Frontal cortex (tissue), 3 donors: ENCODE measurements at regions not wholly inside any gene's neighbourhood (a gene's known extent, or its start where the extent isn't known, plus 50 kb on each side); places are given as distances from the start of the nearest gene placed in this dataset.
A peak's percentile ranks its signal among the peaks of the same experiment; 100 is the strongest.
"Not testable (repeated sequence)": the region's sequence is repeated elsewhere in the genome, so short reads cannot be mapped to it uniquely, and the experiment has no call there.

Experiments used
- DNase-seq, 2 donors: peaks; one replicate each; pipeline ENCODE4 v3.0.0; 2012; ENCODE audit warnings: low spot score in 2 of 2
- FAIRE-seq: peaks from 2 replicates; lab custom pipeline; 2012; peaks lifted over from hg19 to GRCh38; lab: Jason Lieb, UNC
- donor health status: control.
- donor health status: control.
- donor health status: control.

- no peak for DNase-seq
- no peak for FAIRE-seq
These were observed 80.0 kb upstream of the FGF13 start for GRCh38 chrX:138791551-138791950.

DNA sequence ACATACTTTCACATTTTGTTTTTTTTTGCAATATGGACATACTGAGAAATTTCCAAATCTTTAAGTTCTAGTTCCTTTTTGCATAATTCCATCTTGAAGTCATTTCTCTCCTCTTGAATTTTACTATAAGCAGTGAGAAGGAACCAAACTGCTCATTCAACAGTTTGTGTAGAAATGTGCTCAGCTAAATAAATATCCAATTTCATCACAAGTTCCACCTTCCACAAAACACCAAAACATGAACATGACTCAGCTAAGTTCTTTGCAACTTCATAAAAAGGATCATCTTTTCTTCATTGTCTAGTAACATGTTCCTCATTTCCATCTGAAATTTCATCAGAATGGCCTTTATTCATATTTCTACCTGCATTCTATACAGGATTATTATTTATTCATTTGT lies 77.3 kb upstream of the FGF13 start:
- no peak for FAIRE-seq
- DNase-seq, result no peak

- DNase-seq, FAIRE-seq: not testable (repeated sequence)
These were observed 67.0 kb upstream of the FGF13 start for GRCh38 chrX:138778576-138778909.

GRCh38 chrX:138777908-138778575 lies 66.5 kb upstream of the FGF13 start:
- DNase-seq, FAIRE-seq: not testable (repeated sequence)

DNA sequence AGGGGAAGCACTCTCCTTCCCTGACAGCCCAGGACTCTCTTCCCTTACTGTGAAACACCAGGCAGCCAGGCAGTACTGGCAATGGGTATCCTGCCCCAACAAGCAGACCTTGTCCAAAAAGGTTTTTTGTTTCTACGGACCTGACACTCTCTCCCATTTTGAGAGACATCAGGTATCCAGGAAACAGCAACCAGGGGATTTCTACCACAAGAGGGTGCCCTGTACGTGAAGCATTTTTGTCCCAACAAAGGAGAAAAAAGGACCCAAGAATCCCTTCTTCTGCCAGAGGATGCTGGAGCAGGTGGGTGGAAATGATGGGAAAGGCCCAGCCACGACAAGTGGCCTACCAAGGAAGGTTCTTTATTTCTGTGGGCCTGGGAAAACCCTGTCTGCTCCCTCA lies 65.7 kb upstream of the FGF13 start:
- no peak for FAIRE-seq
- DNase-seq, result no peak

DNA sequence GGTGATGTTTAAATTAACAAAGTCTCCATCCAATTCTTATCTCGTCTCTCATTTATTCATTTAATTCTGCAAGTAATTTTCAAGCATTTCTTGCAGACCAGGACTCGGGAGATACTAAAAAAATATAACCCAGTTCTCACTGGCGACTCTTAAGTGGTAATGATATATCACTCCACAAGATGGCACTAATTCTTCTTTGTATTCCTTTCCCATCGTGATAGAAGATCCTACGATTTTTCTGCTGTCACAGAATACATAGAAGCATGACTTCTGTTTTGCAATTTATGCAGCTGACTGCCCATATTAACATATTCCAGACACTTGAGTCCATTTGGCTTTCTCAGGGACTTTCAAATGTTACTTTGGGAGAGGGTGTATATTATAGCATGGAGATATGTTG lies 64.0 kb upstream of the FGF13 start:
- FAIRE-seq, result no peak
- DNase-seq, result peak in 1 of 2 donors; percentile 22

DNA sequence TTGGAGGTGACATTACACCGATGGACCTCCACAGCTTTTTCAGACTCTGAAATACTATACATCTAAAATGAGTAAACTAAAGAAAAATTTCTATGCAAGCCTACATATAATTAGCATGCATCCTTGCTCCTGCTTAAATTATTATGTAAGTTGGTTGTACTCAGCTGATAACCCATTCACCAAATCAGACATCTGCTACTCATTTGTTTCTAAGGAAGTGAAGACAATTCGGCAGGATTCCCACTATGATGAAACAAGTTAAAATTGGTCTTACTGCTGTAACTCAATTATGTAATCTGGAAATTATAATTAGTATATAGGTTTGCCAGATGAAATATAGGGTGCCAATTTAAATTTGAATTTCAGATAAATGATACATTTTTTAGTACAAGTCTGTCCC lies 59.5 kb upstream of the FGF13 start:
- FAIRE-seq, result no peak
- DNase-seq, result no peak

DNA sequence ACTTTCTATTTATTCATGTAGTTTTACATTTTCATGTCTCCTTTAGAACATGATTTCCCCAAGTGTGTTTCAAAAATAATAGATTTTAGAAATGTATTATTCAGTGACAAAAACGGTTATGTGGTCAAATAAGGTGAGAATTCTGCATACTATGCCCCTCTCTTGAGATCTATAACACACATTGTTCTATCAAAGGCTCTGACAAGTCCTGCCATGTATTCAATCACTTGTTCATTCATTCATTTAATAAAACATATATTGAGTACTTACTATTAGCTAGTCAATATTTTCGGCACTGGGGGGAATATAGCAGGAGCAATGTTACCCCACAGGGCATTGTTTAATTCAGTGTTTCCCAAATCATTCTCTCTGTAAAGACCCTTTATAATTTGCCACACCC lies 58.4 kb upstream of the FGF13 start:
- FAIRE-seq (no peak), DNase-seq (no peak)

- DNase-seq, result no peak
- FAIRE-seq, result no peak
These were observed 53.5 kb upstream of the FGF13 start for GRCh38 chrX:138765051-138765450.

- FAIRE-seq (no peak), DNase-seq (no peak)
These were observed 52.2 kb upstream of the FGF13 start for GRCh38 chrX:138763761-138764160.

DNA sequence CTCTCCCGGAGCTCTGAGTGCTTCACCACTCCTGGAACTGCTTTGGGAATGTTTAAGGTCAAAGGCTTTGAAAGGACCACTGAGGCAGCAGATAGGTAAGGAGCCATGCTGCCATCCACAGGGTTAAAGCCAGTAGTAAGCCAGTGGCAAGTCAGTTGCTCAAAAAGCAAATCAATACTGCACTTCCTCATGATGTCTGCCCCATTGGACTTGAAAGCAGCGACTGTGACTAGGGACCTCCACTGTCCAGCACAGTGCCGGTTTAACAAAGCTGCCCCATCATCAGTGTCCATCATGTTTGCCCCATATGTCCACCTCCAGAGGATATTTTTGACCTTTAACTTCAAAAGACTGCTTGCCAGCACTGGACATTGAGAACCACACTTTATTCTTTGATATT lies 49.9 kb upstream of the FGF13 start:
- DNase-seq, result no peak
- no peak for FAIRE-seq
